NCI-H146 treated with DMSO at 0.1 percent for 48 hours (cell line): ENCODE measurements at regions not wholly inside any gene's neighbourhood (a gene's known extent, or its start where the extent isn't known, plus 50 kb on each side); places are given as distances from the start of the nearest gene placed in this dataset.

Experiments used
- DNase-seq: peaks from one replicate; lab custom pipeline; 2025; ENCODE audit not compliant: unreplicated experiment; lab: John Stamatoyannopoulos, UW

DNA sequence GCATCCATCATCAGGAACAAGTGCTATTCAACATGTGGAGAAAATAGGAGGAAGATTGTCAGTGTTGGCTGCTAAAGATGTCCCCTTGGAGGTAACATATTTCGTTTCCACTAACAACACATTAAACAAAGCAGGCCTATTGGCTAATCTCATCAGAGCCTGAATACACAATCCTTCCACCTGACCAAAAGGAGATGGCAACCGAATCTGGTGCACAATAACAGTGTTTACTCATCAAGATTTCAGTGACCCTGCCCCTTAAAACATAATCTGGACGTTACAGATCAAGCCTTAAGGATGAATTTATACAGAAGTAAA lies 582.5 kb downstream of the EFNB2 start:
- DNase-seq, result no peak

DNA sequence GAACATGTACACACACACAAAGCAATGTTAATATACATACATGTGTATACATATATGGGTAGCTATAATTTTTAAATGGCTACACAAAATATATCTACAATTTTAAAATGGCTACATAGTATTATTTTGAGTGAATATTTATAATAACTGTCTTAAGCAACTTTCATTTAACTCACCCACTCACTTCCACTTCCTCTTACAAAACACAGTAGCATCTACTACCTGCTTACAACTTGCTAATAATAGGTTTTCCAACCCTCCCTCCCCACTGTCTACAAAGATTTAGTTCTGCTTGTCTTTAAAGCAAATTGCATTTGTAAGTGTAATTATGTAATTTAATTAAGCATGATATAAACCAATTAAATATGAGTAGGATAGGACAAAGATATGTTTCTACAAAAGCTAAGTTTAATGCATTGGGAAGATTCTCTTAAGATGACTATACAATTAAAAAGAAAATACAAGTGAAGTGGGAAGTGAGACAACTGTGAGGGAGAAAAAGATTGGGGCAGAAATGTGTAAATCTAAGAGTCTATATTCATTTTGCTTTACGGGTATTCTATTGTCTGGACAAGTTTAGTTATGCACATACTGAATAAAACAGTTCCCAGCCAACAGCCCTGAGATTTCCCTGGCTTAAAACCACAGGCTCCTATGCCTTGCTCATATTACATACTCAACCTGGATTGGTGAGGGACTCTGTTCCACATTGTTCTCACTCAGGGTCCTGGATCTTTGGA lies 583.1 kb downstream of the EFNB2 start:
- no peak for DNase-seq

GRCh38 chr13:105948143-105948542 lies 587.3 kb downstream of the EFNB2 start:
- DNase-seq, result no peak

DNA sequence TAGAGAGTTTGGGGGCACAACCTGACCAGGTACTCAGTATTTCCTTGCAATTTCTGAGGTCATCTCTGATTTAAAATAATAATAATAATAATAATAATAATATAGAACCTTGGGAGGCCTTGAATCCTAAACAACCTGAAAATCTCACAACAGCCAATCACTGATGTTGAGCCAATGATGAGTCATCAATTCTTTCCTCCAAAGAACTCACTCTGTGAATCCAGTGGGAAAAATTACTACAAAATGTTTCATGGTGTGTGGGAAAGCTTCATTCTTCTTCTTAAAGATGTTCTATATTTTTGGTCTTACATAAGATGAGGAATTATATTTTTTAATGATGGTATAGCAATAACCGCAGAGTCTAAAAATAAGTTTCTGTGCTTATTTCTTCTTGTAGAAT lies 594.6 kb downstream of the EFNB2 start:
- no peak for DNase-seq

DNA sequence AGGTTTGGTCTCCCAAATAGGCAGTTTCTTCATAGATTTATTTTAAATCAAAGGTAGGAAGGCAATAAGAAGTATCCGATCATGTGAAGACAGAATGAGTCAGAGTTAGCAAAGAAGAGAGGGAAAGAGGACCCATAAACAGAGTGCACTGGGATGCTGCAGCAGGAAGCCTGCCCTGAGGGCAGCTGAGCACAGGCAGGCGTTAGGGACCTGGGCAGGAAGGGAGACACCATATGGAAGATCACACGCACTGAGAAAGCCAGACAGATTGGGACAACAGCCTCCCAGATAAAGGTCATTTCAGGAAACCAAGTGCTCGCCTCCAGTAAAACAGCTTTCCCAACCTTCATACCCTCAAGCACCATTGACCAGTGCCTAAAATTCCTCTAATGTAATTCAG lies 598.0 kb downstream of the EFNB2 start:
- DNase-seq, result no peak

DNA sequence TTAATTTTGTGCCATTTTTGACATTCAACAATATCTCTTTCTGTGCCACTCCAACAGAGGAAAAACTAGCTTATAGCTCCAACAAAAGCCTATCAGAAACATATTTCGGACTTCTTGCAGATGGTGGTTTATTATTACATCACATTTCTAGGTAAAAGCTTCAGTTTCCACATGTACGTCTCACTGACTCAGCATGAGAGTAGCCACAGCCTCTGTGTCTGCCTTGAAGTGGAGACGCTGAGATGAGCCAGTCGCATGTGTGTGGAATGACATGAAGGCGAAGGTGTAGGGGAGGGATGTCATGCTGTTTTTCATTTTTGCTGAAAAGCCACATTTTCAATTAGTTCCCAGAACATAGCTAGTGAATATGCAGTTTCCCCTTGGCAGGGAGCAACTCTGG lies 598.6 kb downstream of the EFNB2 start:
- DNase-seq, result no peak

DNA sequence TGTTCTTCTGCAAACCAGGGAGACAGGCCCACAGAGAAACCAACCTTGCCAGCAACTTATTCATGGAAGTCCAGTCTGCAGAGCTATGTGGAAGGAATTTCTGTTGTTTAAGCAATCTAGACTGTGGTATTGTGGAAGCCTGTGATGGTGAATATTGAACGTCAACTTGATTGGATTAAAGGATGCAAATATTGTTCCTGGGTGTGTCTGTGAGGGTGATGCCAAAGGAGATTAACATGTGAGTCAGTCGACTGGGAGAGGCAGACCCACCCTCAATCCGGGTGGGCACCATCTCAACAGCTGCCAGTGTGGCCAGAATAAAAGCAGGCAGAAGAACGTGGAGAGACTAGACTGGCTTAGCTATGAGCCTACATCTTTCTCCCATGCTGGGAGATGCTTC lies 606.0 kb downstream of the EFNB2 start:
- no peak for DNase-seq

GRCh38 chr13:105928901-105929300 lies 606.6 kb downstream of the EFNB2 start:
- DNase-seq, result no peak

GRCh38 chr13:105928048-105928447 lies 607.4 kb downstream of the EFNB2 start:
- no peak for DNase-seq

GRCh38 chr13:105925496-105925895 lies 610.0 kb downstream of the EFNB2 start:
- DNase-seq, result no peak

DNA sequence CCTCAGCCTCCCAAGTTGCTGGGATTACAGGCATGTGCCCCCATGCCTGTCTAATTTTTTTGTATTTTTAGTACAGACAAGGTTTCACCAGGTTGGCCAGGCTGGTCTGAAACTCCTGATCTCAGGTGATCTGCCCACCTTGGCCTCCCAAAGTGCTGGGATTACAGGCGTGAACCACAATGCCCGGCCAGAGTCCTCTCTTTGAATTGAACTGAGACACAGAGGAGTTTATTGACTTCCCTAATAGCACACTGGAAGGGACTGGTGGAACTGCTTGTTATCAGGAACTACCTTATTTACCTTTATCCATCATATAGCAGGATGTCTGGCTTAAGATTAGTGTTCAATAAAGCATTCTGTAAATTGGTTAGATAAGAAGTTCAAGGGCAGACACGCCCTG lies 613.8 kb downstream of the EFNB2 start:
- DNase-seq, result no peak

GRCh38 chr13:105920370-105920769 lies 615.1 kb downstream of the EFNB2 start:
- DNase-seq, result no peak

DNA sequence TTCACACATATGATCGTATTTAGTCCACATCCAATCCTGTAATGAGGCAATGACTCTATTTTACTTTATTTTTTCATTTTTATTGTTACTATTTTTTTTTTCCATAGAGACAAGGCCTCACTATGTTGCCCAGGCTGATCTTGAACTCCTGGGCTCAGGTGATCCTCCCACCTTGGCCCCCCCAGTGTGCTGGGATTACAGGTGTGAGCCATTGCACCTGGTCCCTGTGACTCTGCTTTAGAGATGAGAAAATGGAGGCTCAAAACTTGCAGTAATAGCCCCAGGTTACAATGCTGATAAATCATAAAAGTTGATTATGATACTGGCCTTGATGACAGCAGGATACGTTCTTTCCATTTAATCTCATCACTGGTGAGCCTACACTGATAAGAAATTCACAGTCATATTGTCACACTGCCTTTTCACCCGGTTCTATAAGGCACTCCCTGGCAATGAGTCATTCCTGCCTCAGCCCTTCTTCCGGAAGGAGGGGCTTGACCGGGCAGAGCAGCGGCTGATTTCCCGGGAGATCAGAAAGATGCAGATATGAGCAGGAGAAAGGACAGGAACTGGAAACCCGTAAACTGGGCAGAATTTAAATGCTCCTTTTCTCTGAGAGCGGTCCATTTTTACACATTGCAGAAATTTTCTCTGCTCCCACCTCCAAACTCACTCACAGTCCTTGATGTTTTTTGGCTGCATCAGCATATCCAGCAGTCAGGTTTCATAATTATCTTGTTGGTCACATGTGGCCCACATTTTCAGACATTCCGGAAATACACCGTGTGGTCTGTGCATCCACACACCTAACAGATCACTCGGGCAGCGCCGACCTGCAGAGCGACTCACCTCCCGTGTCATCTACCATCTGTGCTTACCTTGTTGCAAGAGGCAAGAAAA lies 616.4 kb downstream of the EFNB2 start:
- no peak for DNase-seq

DNA sequence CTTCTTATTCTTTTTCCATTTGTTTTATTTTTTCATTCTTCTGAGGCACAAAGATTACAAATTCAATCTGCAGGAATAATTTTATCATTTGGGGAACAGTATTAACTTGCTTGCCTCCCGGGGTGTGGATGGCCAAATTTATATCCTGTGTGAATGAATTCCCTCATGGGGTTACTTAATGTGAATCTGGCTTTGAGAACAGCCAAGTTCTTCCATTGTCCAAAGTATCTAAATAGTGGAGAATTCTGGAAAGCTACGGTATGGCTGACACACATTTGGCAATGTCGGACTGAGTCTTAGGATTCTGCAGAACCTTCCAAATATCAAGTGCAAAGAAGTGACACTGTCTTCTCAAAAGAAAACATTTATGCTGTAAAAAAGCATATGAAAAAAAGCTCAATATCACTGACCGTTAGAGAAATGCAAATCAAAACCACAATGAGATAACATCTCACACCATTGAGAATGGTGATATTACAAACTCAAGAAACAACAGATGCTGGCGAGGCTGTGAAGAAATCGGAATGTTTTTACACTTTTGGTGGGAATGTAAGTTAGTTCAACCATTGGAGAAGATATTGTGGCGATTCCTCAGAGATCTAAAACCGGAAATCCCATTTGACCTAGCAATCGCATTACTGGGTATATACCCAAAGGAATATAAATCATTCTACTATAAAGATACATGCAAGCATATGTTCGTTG lies 620.2 kb downstream of the EFNB2 start:
- DNase-seq, result no peak

- DNase-seq, result no peak
These were observed 621.0 kb downstream of the EFNB2 start for GRCh38 chr13:105914291-105915036.

DNA sequence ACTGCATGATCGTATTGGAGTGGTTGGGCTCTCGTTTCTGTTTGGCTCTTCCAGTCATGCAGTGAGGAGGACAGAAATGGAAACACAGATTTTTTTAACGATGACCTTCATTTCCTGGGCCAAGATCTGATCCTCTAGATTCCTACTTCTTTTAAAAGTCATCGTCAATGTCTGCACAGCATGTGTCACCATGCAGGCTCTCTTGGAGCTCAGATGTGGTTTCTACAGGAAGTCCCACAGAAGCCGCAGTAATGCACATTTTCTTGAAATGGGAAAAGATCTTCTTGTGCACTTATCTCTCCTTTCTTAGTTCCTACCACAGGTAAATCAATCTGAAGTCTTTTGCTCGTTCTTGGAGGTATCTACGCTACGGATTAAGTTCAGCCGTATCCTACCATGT lies 626.9 kb downstream of the EFNB2 start:
- no peak for DNase-seq

DNA sequence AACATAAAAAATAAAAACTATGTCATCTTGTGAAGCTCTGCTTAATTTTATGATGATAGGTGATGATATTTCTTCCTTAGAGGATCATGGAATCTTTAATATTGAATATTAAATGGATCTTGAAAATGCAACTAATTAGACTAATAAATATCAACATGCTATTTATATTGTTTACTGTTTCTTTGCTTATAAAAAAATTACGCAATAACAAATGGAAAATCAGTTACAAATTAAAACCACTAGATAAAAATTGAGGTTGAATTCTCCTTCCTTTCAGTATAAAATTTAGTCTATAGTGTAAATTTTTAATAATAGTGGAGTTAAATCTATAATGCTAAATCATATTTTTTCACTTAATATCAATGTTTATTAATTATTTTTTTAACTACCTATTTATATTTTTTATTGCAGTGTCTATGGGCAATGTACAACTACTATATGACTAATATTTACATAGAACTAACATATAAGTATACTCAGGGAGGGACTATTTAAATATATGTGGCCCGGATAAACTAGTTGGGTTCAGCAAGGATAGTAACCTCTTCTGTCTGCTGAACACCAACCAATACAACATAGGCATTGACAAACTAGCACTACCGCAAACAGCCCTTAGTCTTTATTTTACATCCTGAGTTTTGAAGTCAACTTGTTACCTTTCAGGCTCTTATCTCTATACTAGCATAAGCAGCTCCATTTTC lies 628.0 kb downstream of the EFNB2 start:
- no peak for DNase-seq

- DNase-seq, result no peak
These were observed 628.7 kb downstream of the EFNB2 start for GRCh38 chr13:105906746-105907145.

GRCh38 chr13:105904034-105904742 lies 631.3 kb downstream of the EFNB2 start:
- DNase-seq, result no peak

GRCh38 chr13:105902396-105902795 lies 633.1 kb downstream of the EFNB2 start:
- DNase-seq, result no peak
